ENCODE measurements at regions not wholly inside any gene's neighbourhood (a gene's known extent, or its start where the extent isn't known, plus 50 kb on each side); places are given as distances from the start of the nearest gene placed in this dataset.

- no peak for TF ChIP-seq CTCF (IDR thresholded peaks at IDR 0.05; ENCODE audit: extremely low read depth in 1 of 2, insufficient read depth in 1 of 2, low read depth in 1 of 2, low read length in 2 of 2)
- no peak for TF ChIP-seq POLR2A (IDR thresholded peaks at IDR 0.05; ENCODE audit: low read depth, low read length)
- TF ChIP-seq POLR2AphosphoS5 (IDR thresholded peaks at IDR 0.05; ENCODE audit: insufficient read depth, low read depth, low read length) = no peak
- TF ChIP-seq MYC (IDR thresholded peaks at IDR 0.05; ENCODE audit: low read depth, low read length) = no peak
- TF ChIP-seq EZH2 (IDR thresholded peaks at IDR 0.05; ENCODE audit: borderline replicate concordance, low read depth, low read length, severe bottlenecking) = no peak
- TF ChIP-seq MAX (IDR thresholded peaks at IDR 0.05; ENCODE audit: insufficient read depth, insufficient read length) = no peak
Observed at GRCh38 chr14:106209755-106210154, 683.4 kb downstream of the TMEM121 start.

Measured in endothelial cell of umbilical vein (primary cell).